ENCODE measurements at regions not wholly inside any gene's neighbourhood (a gene's known extent, or its start where the extent isn't known, plus 50 kb on each side); places are given as distances from the start of the nearest gene placed in this dataset.

GRCh38 chr13:60265566-60265965 lies 101.8 kb upstream of the DIAPH3 start:
- TF ChIP-seq CTCF (IDR thresholded peaks at IDR 0.05) (no peak), EZH2 (IDR thresholded peaks at IDR 0.05; ENCODE audit: borderline replicate concordance, insufficient read depth, low read depth, low read length, poor library complexity, severe bottlenecking) (no peak)

Data from B cell (primary cell).